ENCODE measurements at regions not wholly inside any gene's neighbourhood (a gene's known extent, or its start where the extent isn't known, plus 50 kb on each side); places are given as distances from the start of the nearest gene placed in this dataset.
"Not testable (repeated sequence)": the region's sequence is repeated elsewhere in the genome, so short reads cannot be mapped to it uniquely, and the experiment has no call there.

GRCh38 chr9:24011881-24012280 lies 185.8 kb upstream of the ELAVL2 start:
- no peaks in the 10 kb centered on the region for H3K9me3 ChIP-seq (ENCODE audit: control insufficient read depth, insufficient read depth, low read depth, low read length)
- no peak overlapping the region for H3K27ac ChIP-seq (ENCODE audit: extremely low read depth, low read depth, low read length)
- POLR2A ChIA-PET = no interaction called here
- H3K4me1 ChIP-seq (ENCODE audit: control insufficient read depth, insufficient read depth, low read length) = no peaks in the 10 kb centered on the region
- H3K36me3 ChIP-seq (ENCODE audit: control insufficient read depth in 2 of 2, insufficient read depth in 1 of 2, low read length in 2 of 2) = no peaks in the 10 kb centered on the region
- H3K4me3 ChIP-seq (ENCODE audit: low read depth, low read length) = no peak overlapping the region
- CTCF ChIA-PET = no interaction called here
- TF ChIP-seq ZNF433 (tag by site-specific recombination; IDR thresholded peaks at IDR 0.05; ENCODE audit: low read depth) = no peak

DNA sequence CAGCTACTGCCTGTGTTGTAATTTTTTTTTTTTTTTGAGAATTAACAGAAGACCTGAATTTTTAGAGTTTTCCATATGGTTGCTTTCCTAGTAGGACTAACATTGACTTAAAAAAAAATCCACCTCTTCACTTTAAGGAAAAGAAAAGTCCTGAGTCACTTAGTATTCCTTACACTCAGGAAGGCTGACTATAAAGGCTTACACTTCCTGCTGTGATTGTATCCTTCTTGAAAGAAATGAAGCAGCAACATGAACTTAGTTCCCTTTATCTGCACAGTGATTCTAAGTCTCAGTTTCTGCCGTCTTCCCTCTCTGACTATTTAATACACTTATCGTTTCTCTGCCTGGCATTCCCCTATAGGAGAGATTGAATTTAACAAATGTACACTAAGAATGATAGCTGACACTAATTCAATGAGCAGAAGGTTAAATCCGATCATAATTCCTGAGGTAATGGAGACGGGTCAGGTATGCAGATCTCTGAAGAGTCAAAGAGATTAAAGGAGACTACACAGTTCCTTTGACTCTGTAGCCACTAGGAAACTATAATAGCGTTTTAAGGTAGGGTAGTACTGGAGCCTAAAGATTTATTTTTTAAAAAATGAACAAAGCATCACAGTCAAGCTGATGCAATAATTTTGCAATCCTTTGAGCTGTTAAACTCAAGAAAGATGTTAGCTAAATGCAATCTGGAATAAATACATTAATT lies 185.1 kb upstream of the ELAVL2 start:
- no peaks in the 10 kb centered on the region for H3K4me1 ChIP-seq (ENCODE audit: control insufficient read depth, insufficient read depth, low read length)
- POLR2A ChIA-PET = no interaction called here
- no peak for TF ChIP-seq ZNF362 (tag by site-specific recombination; IDR thresholded peaks at IDR 0.05)
- no peak for TF ChIP-seq ZNF155 (tag by site-specific recombination; IDR thresholded peaks at IDR 0.05)
- TF ChIP-seq BCL11A (tag by site-specific recombination; IDR thresholded peaks at IDR 0.05; ENCODE audit: low read depth) = no peak
- TF ChIP-seq ZNF704 (tag by site-specific recombination; IDR thresholded peaks at IDR 0.05) = no peak
- TF ChIP-seq ZNF202 (tag by site-specific recombination; IDR thresholded peaks at IDR 0.05; ENCODE audit: borderline replicate concordance) = no peak
- TF ChIP-seq ZNF654 (tag by site-specific recombination; IDR thresholded peaks at IDR 0.05; ENCODE audit: low read depth) = no peak
- TF ChIP-seq SETDB1 (IDR thresholded peaks at IDR 0.05; ENCODE audit: insufficient read length, low read length) = no peak
- TF ChIP-seq ZNF324 (tag by site-specific recombination; IDR thresholded peaks at IDR 0.05) = no peak
- no peak for TF ChIP-seq SP7 (tag by site-specific recombination; IDR thresholded peaks at IDR 0.05)
- TF ChIP-seq ZNF138 (tag by site-specific recombination; IDR thresholded peaks at IDR 0.05; ENCODE audit: borderline replicate concordance) = no peak
- TF ChIP-seq TRIM28 (IDR thresholded peaks at IDR 0.05; ENCODE audit: borderline replicate concordance, low read length) = no peak
- H3K4me3 ChIP-seq (ENCODE audit: low read depth, low read length) = no peak overlapping the region
- no peak overlapping the region for H3K27ac ChIP-seq (ENCODE audit: extremely low read depth, low read depth, low read length)
- no peaks in the 10 kb centered on the region for H3K36me3 ChIP-seq (ENCODE audit: control insufficient read depth in 2 of 2, insufficient read depth in 1 of 2, low read length in 2 of 2)
- CTCF ChIA-PET = interaction anchor here (0.7 kb wide), 1 partner anchor 461 kb away, joined by 3 read pairs; no protein-coding TSS in a partner anchor
- H3K9me3 ChIP-seq (ENCODE audit: control insufficient read depth, insufficient read depth, low read depth, low read length) = no peaks in the 10 kb centered on the region

DNA sequence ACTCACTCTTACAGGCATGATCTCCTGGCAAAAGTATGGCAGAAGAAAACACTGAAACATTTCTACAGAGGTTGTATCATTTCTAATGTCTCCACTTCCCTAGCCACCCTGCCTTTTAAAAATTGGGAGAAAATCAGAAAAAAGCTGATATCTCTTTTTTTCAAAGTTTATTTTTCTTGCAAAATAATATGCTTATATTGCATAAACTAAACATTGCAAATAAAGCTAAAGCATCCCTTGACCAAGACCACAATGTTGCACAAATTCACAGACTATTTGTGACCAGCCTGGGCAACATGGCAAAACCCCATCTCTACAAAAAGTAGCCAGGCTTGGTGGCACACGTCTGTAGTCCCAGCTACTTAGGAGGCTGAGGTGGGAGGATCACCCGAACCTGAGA lies 183.3 kb upstream of the ELAVL2 start:
- H3K4me1 ChIP-seq (ENCODE audit: control insufficient read depth, insufficient read depth, low read length) = no peaks in the 10 kb centered on the region
- no peak for TF ChIP-seq HOXC10 (CRISPR knock-in tag; IDR thresholded peaks at IDR 0.05)
- TF ChIP-seq YY2 (tag by site-specific recombination; IDR thresholded peaks at IDR 0.05) = no peak
- H3K9me3 ChIP-seq (ENCODE audit: control insufficient read depth, insufficient read depth, low read depth, low read length) = no peaks in the 10 kb centered on the region
- ChIA-PET CTCF (no interaction called here), POLR2A (no interaction called here)
- H3K27ac ChIP-seq (ENCODE audit: extremely low read depth, low read depth, low read length) = no peak overlapping the region
- no peak overlapping the region for H3K4me3 ChIP-seq (ENCODE audit: low read depth, low read length)
- H3K36me3 ChIP-seq (ENCODE audit: control insufficient read depth in 2 of 2, insufficient read depth in 1 of 2, low read length in 2 of 2) = no peaks in the 10 kb centered on the region

- ChIA-PET POLR2A (no interaction called here), CTCF (no interaction called here)
- no peak for TF ChIP-seq ZNF324 (tag by site-specific recombination; IDR thresholded peaks at IDR 0.05)
- Histone ChIP-seq H3K4me3 (ENCODE audit: low read depth, low read length) (no peak overlapping the region), H3K36me3 (ENCODE audit: control insufficient read depth in 2 of 2, insufficient read depth in 1 of 2, low read length in 2 of 2) (no peaks in the 10 kb centered on the region), H3K9me3 (ENCODE audit: control insufficient read depth, insufficient read depth, low read depth, low read length) (no peaks in the 10 kb centered on the region), H3K4me1 (ENCODE audit: control insufficient read depth, insufficient read depth, low read length) (no peaks in the 10 kb centered on the region), H3K27ac (ENCODE audit: extremely low read depth, low read depth, low read length) (no peak overlapping the region)
These were observed 181.1 kb upstream of the ELAVL2 start for GRCh38 chr9:24007185-24007584.

DNA sequence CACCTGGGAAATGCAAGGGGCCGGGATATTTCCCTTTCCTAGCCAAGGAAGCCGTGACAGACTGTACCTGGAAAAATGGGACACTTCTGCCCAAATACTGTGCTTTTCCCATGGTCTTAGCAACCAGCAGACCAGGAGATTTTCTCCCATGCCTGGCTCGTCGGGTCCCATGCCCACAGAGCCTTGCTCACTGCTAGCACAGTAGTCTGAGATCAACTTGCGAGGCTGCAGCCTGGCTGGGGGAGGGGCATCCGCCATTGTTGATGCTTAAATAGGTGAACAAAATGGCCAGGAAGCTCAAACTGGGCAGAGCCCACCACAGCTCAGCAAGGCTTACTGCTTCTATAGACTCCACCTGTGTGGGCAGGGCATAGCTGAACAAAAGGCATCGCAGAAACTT lies 165.8 kb upstream of the ELAVL2 start:
- H3K36me3 ChIP-seq (ENCODE audit: control insufficient read depth in 2 of 2, insufficient read depth in 1 of 2, low read length in 2 of 2); POLR2A ChIA-PET; H3K4me1 ChIP-seq (ENCODE audit: control insufficient read depth, insufficient read depth, low read length); CTCF ChIA-PET; H3K27ac ChIP-seq (ENCODE audit: extremely low read depth, low read depth, low read length); H3K4me3 ChIP-seq (ENCODE audit: low read depth, low read length); H3K9me3 ChIP-seq (ENCODE audit: control insufficient read depth, insufficient read depth, low read depth, low read length): not testable (repeated sequence)
